Activated CD4-positive, alpha-beta T cell treated with anti-CD3 and anti-CD28 coated beads for 48 hours (primary cell): ENCODE measurements at regions not wholly inside any gene's neighbourhood (a gene's known extent, or its start where the extent isn't known, plus 50 kb on each side); places are given as distances from the start of the nearest gene placed in this dataset.
"Not testable (repeated sequence)": the region's sequence is repeated elsewhere in the genome, so short reads cannot be mapped to it uniquely, and the experiment has no call there.

Experiments
- DNase-seq: peaks from one replicate; pipeline ENCODE4 v3.0.0-alpha.2; 2020

DNA sequence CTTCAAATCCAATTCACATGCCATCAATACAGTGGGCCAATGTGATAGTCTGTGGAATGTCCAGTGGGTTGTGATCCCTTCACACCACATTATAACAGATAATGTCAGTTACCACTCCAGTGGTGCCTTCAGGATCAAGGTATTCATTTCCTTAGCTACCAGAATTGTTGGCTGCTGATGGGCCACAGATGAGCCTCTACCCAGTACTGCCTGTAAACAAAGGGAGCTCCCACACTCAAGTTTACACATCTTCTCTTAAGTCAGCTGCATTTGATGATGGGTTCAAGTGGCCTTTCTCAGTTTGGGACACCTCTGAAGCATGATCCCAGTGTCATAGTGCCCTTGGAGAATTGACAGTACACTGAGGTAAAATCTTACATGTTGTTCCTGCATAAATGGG, 477.0 kb upstream of the CD180 start:
- DNase-seq: no peak

DNA sequence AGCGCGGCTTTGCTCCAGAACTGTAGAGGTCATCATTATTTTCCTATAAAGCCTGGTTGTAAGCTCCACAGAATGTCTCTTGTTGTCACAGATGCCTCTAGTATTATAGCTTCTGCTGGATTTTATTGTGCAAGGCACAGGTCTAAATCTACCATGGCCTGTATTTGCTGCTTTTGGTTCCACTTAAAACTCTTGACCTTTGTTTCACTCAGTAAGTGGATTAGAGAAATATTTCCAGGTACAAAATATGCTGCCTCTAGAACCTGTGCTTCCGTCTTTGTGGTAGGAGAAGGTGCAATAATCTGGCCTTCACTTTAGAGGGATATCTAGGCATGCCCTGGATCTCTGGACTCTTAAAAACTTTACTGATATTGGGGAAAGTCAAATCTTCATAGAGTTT, 476.6 kb upstream of the CD180 start:
- no peak for DNase-seq

DNA sequence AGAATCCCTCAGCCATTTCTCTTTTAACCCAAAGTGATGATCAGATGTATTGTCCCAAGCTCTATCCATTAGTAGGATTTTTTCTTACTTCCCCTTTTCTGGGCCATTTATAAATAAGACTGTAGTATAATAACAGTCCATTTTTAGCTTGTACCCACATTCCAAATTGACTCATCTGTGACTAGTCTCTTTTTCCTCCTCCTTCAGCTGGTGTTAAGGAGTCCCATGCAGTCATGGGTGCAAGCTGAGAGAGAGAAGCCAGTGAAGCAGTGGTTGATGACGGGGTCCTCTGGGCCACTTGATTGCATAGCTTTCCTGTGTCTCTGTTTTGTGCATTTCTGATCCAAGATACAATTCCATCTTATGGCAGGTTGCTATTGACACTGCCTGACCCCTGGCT, 476.0 kb upstream of the CD180 start:
- no peak for DNase-seq

DNA sequence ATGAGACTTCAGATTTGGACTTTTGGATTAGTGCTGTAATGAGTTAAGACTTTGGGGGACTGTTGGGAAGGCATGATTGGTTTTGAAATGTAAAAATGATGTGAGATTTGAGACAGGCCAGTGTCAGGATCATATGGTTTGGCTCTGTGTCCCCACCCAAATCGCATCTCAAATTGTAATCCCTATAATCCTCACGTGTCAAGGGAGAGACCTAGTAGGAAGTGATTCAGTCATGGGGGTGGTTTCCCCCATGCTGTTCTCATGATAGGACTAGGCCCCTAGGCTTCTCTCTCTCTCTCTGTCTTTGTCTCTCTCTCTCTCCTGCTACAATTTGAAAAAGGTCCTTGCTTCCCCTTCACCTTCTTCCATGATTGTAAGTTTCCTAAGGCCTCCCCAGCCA, 473.3 kb upstream of the CD180 start:
- DNase-seq: no peak

DNA sequence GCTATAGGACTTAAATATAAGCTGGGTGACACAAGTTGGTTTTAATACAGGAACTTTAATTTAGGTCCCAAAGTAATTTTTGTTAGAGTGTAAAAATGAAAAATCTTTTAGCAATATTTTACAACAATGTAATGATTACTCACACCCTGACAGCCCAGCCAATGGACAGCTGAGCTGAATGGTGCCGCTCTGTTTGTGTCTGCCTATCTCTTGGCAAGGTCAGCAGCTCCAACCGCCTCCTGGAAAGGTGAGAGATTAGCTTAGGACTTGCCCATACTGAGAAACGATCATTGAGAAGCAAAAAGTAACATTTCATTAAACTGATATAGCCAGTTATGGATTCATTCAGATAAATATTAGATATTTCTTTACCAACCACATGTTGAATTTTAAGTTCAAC, 463.6 kb upstream of the CD180 start:
- no peak for DNase-seq

DNA sequence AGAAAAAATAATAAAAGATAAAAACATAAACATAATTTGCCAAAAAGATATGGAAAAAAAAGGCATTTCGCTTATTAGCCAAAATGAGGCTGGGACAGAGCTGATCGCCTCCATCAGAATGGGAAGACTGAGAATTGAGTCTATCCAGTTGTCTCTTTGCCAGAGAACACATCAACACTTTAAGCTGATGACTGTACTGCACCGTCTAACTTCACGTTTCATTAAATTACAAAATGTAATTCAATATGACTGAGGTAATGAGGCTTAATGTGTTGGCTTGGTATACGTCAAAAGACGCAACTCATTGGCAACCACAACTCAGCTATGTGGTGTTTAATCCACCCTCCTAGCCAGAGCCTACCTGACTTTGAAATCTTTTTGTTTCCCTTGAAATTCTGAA, 462.7 kb upstream of the CD180 start:
- DNase-seq: no peak

DNA sequence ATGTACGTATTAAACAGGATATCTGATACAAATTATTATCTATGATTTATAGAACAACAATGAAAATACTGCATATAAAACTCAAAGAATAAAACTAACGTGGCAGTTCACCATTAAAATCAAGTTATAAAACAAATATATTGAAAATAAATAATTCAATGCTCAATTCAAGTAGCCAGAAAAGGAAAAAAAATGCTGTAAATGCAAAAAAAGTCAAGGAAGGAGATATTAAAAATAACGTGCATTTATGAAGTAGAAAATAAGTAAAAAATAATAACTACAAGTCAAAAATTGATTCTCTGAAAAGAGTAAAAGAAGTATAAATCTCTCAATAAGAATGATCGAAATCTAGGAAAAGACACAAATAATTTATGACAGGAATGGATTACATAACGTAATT, 460.5 kb upstream of the CD180 start:
- no peak for DNase-seq

DNA sequence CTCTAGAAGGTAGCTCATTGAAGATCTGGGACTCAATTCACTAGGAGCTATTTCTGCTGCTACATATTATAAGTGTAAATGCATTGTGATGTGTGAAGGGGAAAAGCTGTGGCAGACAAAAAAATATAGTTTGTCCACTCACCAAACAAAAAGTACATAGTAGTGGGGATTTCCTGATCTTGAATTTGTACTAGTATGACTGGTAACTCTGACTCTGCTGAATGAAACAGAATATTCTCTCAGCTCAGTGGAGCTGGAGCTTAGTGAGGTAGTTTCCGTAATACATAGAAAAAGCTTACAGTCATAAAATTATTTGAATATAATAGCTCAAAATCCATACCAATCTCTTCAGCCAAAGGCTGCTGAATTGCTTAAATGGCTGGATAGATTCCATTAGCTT, 455.6 kb upstream of the CD180 start:
- DNase-seq: no peak

DNA sequence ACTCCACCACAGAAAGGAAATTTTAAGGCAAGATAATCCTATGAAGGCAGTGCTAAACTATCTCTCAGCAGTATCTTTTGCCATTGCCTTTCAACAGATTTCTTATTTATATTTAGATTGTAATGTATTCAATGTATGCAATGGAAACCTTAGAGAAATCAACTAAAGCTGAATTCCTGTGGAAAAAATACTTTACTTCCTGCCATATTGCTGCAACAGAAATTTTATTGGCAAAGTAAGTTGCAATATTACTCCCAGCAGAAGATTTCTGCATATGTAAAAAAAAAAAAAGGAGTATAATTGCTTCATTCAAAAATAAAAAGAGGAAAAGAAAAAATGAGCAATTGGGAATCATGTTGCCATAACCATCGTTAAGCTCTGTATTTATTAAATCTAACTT, 454.6 kb upstream of the CD180 start:
- DNase-seq: no peak

DNA sequence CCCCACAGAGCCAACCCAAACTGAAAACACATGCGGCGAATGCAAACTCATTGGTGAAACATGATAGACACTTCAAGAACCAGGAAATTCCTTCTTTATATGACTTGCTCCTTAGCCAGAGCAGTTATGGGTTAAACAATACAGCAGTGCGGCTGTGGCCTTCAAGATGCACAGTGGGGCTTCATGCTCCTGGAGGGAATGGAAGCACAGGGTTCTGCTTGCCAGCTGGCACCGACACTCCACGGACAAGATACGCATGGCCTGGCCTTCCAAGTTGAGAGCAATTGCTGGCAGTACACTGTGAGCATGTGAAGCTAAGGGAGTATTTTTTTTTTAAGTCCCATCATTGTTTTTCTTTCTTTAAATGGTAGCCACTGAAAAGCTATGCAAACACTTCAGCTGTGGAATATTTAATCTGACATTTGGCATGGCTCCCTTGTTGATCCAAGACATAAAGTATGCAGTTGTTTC, 451.6 kb upstream of the CD180 start:
- DNase-seq: no peak

DNA sequence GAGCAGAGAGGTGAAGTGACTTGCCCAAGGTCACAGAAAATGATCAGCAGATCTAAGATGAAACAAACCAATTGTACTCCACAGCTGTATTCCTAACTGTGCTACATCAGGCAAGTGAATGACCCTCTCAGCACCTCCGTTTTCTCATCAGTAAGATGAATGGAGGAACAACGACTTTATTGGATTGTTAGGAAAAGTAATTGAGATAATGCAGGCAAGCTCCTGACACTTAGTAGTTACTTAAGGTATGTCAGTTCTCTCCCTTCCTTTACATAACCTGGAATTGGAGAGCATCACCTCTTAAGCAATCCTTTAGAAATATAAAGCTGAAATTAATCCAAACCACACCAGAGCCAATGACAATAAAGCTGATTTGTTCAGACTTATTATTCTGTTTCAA, 451.2 kb upstream of the CD180 start:
- no peak for DNase-seq

DNA sequence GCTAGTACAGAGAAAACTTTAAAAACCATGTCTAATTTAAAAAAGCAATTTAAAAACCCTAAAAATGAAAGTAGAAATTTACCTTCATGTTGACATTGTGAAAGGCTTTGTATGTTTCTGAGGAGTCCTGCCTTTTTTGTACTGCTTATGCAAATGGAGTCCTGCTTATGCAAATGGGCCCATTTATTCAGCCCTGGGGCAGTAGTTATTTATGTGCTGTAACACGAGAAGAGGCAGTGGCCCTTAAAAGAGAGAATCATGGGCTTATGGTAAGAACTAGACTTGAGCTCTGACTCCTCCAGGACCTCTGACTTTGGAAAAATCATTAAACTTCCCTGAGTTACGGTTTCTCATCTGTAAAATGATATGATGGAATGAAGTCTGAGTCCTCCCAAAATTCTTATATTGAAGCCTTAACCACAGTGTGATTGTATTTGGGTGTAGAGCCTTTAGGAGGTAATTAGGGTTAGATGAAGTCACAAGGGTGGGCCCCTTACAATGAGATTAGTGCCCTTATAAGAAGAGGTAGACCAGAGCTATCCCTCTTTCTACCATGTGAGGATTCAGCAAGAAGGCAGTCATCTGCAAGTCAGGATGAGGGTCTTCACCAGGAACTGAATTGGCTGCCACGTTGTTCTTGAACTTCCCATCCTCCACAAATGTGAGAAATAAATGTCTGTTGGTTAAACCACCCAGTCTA, 447.8 kb upstream of the CD180 start:
- no peak for DNase-seq

DNA sequence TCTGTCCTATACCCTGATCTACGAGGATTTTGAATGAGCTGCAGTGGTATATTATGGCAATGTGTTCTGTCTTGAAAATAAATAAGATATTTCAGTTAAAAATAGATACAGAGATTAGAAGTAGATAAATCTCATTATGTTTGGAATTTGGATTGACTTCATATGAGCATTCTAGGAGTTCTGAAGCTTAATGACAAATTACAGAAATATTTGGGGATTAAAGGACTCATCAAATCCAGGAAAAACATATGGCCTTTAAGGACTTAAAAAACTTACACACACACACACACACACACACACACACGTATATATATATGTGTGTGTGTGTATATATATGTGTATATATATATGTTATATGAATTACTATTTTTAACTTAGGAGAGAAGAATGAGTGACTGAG, 446.9 kb upstream of the CD180 start:
- DNase-seq: no peak

DNA sequence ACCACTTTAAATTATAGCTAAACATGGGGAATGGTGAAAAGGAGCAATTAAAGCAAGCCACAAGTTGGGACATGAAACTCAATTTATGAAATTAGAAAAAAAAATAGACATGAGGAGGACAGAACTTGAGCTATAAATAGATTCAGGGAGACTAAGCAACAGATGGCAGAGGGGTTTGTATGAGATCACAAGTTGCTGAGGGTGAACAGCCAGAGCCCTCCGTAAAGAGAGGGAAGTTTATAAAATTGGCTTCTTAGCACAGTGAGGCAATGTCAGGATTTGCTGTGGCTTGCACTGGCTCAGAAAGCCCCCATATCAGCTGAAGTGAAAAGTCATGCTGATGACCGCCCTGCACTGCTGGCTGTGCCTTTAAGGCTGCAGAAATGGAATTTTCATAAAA, 443.4 kb upstream of the CD180 start:
- no peak for DNase-seq

DNA sequence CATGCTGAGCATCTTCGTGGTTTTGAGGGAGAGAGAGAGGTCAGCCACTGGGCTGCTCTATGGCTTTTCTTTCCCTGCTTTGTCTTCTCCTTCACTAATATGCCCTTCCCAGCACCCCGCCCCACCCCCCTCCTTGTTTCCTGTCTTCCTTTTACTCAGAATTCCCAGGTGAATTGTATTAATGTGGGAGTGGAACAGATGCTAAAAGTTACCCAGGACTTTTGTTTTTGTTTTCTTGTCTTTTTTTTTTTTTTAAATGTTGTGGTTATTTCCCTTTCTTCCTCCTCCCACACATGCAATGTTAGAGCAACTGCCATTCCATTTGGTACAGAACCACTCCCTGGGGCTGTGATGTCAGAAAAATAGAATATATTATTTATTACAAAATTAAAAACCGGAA, 442.7 kb upstream of the CD180 start:
- no peak for DNase-seq

DNA sequence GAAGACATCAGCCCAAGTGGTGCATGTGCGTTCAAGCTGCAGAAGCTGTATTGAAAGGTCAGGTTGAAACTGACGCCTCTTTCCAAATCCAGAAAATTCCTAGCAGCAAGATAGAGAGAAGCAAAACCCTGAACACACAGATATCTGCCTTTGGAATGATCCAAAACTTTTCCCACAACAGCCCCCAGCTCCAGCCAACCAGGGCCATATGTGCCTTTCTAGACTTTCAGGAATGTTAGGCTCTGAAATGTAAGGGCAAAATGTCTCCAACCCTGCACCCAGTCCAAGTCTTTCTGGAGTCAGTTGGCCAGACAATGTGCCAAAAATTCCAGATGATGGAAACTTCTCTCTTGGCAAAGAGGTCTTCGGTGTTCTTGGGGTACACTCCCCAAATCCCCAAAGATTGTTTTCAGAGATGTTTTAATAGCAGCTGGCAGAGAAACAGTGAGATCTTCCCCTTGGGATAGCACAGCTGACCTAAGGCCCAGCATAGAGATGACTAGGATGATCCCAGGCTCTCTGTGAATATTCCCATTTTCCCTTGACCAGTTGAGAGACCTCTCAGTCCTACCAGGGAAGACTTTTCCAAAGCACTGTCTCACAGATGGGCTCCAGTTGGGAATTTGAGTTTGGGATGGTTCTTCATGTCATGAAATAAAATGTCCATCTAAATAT, 440.4 kb upstream of the CD180 start:
- no peak for DNase-seq

DNA sequence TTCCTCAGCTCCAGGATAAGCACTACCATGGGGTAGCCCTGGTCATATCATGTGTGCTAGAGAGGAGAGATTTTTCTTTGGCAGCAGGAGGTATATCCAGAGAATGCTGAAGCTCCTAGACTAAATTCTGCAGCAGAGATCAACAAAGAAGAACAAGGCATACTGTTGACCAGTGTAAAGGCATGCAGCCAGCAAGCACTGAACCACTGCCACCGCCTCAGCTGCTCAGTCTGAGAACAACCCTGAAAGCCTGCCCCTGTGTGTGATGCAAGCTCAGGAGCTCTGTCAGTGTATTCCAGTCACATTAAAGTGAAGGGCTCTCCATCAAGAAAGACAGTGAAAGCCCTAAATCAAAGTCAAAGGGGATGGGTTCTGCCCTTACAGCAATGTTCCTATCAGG, 439.5 kb upstream of the CD180 start:
- no peak for DNase-seq

DNA sequence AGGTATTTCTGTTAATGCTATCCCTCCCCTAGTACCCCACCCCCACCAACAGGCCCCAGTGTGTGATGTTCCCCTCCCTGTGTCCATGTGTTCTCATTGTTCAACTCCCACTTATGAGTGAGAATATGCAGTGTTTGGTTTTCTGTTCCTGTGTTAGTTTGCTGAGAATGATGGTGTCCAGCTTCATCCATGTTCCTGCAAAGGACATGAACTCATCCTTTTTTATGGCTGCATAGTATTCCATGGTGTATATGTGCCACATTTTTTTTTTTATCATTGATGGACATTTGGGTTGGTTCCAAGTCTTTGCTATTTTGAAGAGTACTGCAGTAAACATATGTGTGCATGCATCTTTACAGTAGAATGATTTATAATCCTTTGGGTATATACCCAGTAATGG, 430.5 kb upstream of the CD180 start:
- not testable (repeated sequence) for DNase-seq

DNA sequence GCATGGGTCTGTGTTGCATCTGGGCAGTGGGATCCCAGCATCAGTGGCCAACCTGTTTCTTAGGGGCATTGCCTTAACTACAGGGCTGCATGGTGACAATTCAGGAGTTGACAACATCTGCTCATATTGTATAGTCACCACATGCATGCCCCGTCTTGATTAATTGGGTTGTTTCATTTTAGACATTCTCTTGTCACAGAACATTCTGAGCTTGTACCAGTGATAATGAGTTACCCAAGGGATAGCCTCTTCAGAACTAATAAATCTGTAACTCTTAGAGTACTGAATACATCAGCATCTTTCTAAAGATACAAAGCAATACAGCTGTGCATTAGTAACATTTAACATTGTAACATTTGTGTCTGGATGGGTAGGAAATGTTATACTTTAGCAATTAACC, 426.5 kb upstream of the CD180 start:
- DNase-seq: no peak

DNA sequence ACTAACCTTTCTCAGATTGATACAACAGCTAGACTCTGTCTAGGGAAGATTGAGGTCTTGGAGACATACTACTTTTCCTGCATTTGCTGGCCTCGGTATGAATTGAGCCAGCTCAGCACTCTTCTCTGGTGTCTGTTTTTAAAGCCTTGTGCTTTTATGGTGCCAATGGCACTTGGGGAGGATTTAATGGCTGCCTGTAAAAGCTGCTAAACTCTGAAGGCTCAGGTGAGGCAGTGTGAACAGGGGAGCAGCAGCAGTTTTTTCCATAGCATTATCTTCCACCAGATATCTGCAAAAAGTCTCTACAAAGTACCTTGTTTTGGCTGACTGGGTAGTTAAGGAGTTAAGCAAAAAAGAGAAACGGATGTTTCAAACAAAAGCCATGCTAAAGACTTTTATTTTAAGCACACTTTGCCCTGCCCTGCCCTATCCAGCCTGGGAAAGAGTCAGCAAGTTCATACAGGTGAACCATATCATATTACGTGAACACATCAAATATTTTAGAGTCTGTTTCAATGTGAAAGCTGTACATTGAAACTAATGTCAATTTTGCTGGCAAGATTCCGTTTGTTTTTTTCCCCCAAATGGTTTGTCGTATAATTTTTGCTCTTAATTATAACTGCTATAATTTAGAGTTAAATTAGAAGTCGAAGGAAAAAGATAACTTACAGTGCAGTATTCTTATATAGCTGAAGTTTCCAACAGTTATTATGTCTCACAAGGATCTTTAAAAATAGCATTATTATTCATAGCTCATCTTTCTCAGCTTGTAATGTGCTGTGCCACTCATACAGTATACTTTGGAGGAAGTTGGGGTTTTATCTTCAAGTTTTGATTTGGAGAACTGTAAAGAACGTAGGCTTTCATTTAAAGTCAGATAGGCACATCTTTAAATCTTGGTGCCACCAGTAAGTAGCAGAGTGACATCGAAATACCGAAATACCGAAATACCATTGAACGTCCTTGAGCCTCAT, 424.1 kb upstream of the CD180 start:
- no peak for DNase-seq

DNA sequence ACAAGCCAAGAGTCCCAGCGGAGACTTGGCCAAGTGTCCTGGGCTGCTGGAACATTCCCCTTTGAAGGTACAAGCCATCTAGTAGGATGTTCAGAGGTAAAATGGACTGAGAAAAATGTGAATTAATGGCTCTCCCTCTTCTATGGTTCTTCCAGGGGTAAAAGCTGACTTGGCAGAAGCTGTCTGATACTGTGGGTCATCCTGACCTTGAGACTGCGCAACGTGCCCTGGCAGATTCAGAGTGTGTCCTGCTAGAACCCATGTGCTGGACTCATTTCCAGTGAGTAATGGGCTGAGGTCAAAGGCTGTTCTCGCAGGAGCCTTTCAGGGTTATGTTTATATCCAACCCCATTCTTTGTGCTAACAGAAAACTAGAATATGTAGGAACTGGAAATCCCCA, 423.0 kb upstream of the CD180 start:
- DNase-seq: no peak

DNA sequence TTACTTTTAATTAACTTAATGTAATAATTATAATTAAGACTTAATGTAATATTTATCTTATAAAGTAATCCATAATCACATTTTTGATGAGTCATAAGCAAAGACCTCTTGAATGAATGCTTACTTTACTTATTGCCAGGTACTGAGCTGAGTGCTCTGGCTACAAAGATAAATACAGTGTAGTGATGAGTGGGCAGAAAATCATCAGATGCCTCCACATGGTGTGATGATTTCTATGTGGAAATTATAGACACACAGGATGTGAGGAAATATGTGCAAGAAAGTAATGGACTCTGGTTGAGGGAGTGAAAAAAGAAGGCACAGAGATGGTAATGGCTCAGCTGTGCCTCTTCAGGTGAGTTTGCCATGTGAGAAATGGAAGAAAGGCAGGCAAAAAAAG, 422.6 kb upstream of the CD180 start:
- DNase-seq: no peak

DNA sequence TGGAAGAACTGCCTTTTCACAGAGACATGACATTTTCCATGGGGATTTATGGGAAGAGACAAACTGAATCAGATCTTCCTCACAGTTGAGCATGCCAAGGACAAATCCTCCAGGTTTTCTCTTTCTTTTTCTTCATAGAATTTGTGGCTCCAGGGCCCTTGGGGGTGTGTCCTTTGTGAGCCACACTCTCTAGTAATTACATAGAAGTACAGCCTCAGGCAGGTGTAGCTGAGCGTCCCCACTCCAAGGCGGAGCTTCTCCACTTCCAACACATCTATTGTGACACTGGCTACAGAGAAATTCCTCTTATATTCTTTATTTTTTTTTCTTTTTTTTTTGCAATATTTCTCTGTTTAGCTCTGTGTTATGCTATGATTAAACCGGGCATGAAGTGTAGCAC, 420.5 kb upstream of the CD180 start:
- DNase-seq: no peak

DNA sequence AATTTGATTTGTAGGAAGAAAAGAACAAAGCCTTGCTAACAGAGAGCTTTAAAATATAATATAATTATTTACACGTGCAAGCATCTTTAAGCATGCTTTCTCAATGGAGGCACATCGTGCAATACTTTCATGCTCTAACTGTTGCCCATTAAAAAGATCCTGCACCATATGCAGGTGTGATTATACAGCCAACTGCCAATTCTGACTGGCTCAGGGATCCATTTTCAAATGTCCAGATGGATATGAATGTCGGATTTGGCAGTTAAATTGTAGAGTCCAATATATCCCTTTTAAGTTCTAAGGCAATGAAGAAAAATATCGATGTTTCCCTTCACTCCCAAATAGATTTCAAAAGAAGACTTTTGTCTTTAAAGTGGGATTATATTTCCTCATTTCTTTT, 416.4 kb upstream of the CD180 start:
- DNase-seq: no peak
